Loucy (cell line): ENCODE measurements at regions not wholly inside any gene's neighbourhood (a gene's known extent, or its start where the extent isn't known, plus 50 kb on each side); places are given as distances from the start of the nearest gene placed in this dataset.

Experiments used
- H2AFZ ChIP-seq: fragments of 200-600 bp; sonication (generic); 2 replicates; pipeline ENCODE4 v1.6.0; 2016; ENCODE audit warnings: antibody characterized with exemption, mild to moderate bottlenecking, low read length, moderate library complexity
- H3F3A ChIP-seq: fragments of 200-600 bp; 2 replicates; pipeline ENCODE4 v1.6.0; 2016; ENCODE audit warnings: antibody characterized with exemption, low read depth, mild to moderate bottlenecking
- H3K27me3 ChIP-seq: fragments of 200-600 bp; sonication (generic); 2 replicates; pipeline ENCODE4 v1.6.1; 2014; ENCODE audit warnings: low read length, mild to moderate bottlenecking; ENCODE audit not compliant: insufficient read depth, poor library complexity, severe bottlenecking
- H3K36me3 ChIP-seq: fragments of 200-600 bp; sonication (generic); 2 replicates; pipeline ENCODE4 v1.6.1; 2016; ENCODE audit warnings: low read length; ENCODE audit not compliant: insufficient read depth
- H3K4me1 ChIP-seq: fragments of 200-600 bp; sonication (generic); 2 replicates; pipeline ENCODE4 v1.5.1; 2014; ENCODE audit warnings: low read length, mild to moderate bottlenecking; ENCODE audit not compliant: insufficient read depth, poor library complexity, severe bottlenecking
- H3K4me2 ChIP-seq: fragments of 200-600 bp; sonication (generic); 2 replicates; pipeline ENCODE4 v1.6.0; 2014; ENCODE audit warnings: antibody characterized with exemption, low read length, low read depth, mild to moderate bottlenecking; ENCODE audit not compliant: poor library complexity, severe bottlenecking
- H3K4me3 ChIP-seq: fragments of 200-600 bp; sonication (generic); 2 replicates; pipeline ENCODE4 v1.5.1; 2014; ENCODE audit warnings: low read length, mild to moderate bottlenecking, mixed read lengths; ENCODE audit not compliant: poor library complexity, severe bottlenecking
- H3K79me2 ChIP-seq: fragments of 200-600 bp; sonication (generic); 2 replicates; pipeline ENCODE4 v1.6.1; 2014; ENCODE audit warnings: low read length; ENCODE audit not compliant: insufficient read depth
- H3K9ac ChIP-seq: fragments of 200-600 bp; sonication (generic); 2 replicates; pipeline ENCODE4 v1.6.0; 2014; ENCODE audit warnings: mild to moderate bottlenecking, low read depth, low read length, moderate library complexity; ENCODE audit not compliant: poor library complexity, severe bottlenecking
- H3K9me2 ChIP-seq: fragments of 200-600 bp; sonication (generic); replicated peaks from 2 replicates; pipeline ENCODE4 v1.6.1; 2016; ENCODE audit warnings: low read depth, low read length, mixed read lengths
- H3K9me3 ChIP-seq: fragments of 200-600 bp; sonication (generic); 2 replicates; pipeline ENCODE4 v1.6.1; 2014; ENCODE audit warnings: mild to moderate bottlenecking, antibody characterized with exemption, low read length, low read depth; ENCODE audit not compliant: insufficient read depth
- H4K20me1 ChIP-seq: fragments of 200-600 bp; sonication (generic); 2 replicates; pipeline ENCODE4 v1.6.0; 2014; ENCODE audit warnings: antibody characterized with exemption, low read length, mild to moderate bottlenecking; ENCODE audit not compliant: insufficient read depth, poor library complexity, severe bottlenecking
- CTCF ChIP-seq: fragments of 200-600 bp; sonication (generic); conservative IDR thresholded peaks from 2 replicates; pipeline ENCODE4 v1.5.1; 2014; ENCODE audit warnings: mild to moderate bottlenecking, antibody characterized with exemption, low read length
- EZH2phosphoT487 ChIP-seq: fragments of 200-600 bp; IDR thresholded peaks from 2 replicates; pipeline ENCODE4 v1.6.1; 2018; ENCODE audit warnings: antibody characterized with exemption, mild to moderate bottlenecking, moderate library complexity, borderline replicate concordance

GRCh38 chr12:92085040-92085735, 60.5 kb downstream of the BTG1 start:
- no peaks in the 10 kb centered on the region for H3K36me3 ChIP-seq
- H2AFZ ChIP-seq: no peak overlapping the region
- H3K79me2 ChIP-seq: no peaks in the 10 kb centered on the region
- no peaks in the 10 kb centered on the region for H3K27me3 ChIP-seq
- H3K9me2 ChIP-seq: no peaks in the 10 kb centered on the region
- H3F3A ChIP-seq: no peaks in the 10 kb centered on the region
- no peaks in the 10 kb centered on the region for H3K9me3 ChIP-seq
- H3K4me2 ChIP-seq: no peak overlapping the region
- no peak overlapping the region for H3K9ac ChIP-seq
- H4K20me1 ChIP-seq: no peaks in the 10 kb centered on the region
- peaks cover 5% of the 10 kb centered on the region for H3K4me1 ChIP-seq
- no peak for TF ChIP-seq EZH2phosphoT487
- TF ChIP-seq CTCF: no peak
- no peak overlapping the region for H3K4me3 ChIP-seq

- Histone ChIP-seq H3K36me3 (no peaks in the 10 kb centered on the region), H4K20me1 (no peaks in the 10 kb centered on the region), H3K9ac (no peak overlapping the region), H3K27me3 (no peaks in the 10 kb centered on the region), H3K9me3 (no peaks in the 10 kb centered on the region), H3K79me2 (no peaks in the 10 kb centered on the region), H3K4me2 (no peak overlapping the region), H3K9me2 (no peaks in the 10 kb centered on the region), H3K4me3 (no peak overlapping the region), H3F3A (no peaks in the 10 kb centered on the region), H3K4me1 (peaks cover 7% of the 10 kb centered on the region), H2AFZ (no peak overlapping the region)
- TF ChIP-seq CTCF (no peak), EZH2phosphoT487 (no peak)
These were observed 64.7 kb downstream of the BTG1 start for GRCh38 chr12:92080911-92081285.

GRCh38 chr12:92079054-92079385, 66.6 kb downstream of the BTG1 start:
- no peaks in the 10 kb centered on the region for H3K36me3 ChIP-seq
- H2AFZ ChIP-seq: no peak overlapping the region
- no peak overlapping the region for H3K4me2 ChIP-seq
- H3K9ac ChIP-seq: no peak overlapping the region
- H3K4me3 ChIP-seq: no peak overlapping the region
- H3K79me2 ChIP-seq: no peaks in the 10 kb centered on the region
- peaks cover 7% of the 10 kb centered on the region for H3K4me1 ChIP-seq
- H3K9me3 ChIP-seq: no peaks in the 10 kb centered on the region
- H3K9me2 ChIP-seq: no peaks in the 10 kb centered on the region
- H3K27me3 ChIP-seq: no peaks in the 10 kb centered on the region
- no peaks in the 10 kb centered on the region for H4K20me1 ChIP-seq
- no peaks in the 10 kb centered on the region for H3F3A ChIP-seq
- TF ChIP-seq CTCF (no peak), EZH2phosphoT487 (no peak)
